Adrenal gland (tissue), 9 donors: ENCODE measurements at regions not wholly inside any gene's neighbourhood (a gene's known extent, or its start where the extent isn't known, plus 50 kb on each side); places are given as distances from the start of the nearest gene placed in this dataset.

ENCODE experiments used
- DNase-seq, 7 donors: peaks; one replicate each; pipeline ENCODE4 v3.0.0-alpha.2; 2019 to 2020
- H3K27ac ChIP-seq, 5 donors: fragments of 200-600 bp; sonication (generic) in 4 of 5; 1 replicate in 3 of 5; 2 replicates in 2 of 5; pipeline versions ENCODE4 v1.5.1 to v1.8.0; 2016 to 2020; ENCODE audit warnings: mild to moderate bottlenecking in 1 of 5
- H3K27me3 ChIP-seq: fragments of 200-600 bp; 2 replicates; pipeline ENCODE4 v1.8.0; 2021
- H3K36me3 ChIP-seq, 2 donors: fragments of 200-600 bp; replicated peaks in 1 of 2; 1 replicate in 1 of 2; 2 replicates in 1 of 2; pipeline versions ENCODE4 v1.5.1 to v1.8.0; 2018 to 2022
- H3K4me1 ChIP-seq, 2 donors: fragments of 200-600 bp; replicated peaks in 1 of 2; 1 replicate in 1 of 2; 2 replicates in 1 of 2; pipeline versions ENCODE4 v1.5.1 to v1.8.0; 2018 to 2021
- H3K4me3 ChIP-seq, 4 donors: fragments of 200-600 bp; sonication (generic) in 3 of 4; one replicate each; pipeline ENCODE4 v1.5.1; 2016 to 2018
- H3K9me3 ChIP-seq, 3 donors: fragments of 200-600 bp; sonication (generic) in 1 of 3; replicated peaks in 1 of 3; 1 replicate in 2 of 3; 2 replicates in 1 of 3; pipeline versions ENCODE4 v1.5.1 to v1.8.0; 2016 to 2021
- POLR2A ChIP-seq, 2 donors: fragments of 450-650 bp; IDR thresholded peaks; one replicate each; pipeline ENCODE4 v1.6.1; 2017; ENCODE audit warnings: antibody characterized with exemption in 2 of 2, mild to moderate bottlenecking in 2 of 2, moderate library complexity in 1 of 2
- WGBS, 4 donors: extraction: QIAGEN DNeasy Blood & Tissue Kit in 2 of 4; methylation state at CpG; one replicate each; pipeline versions ENCODE4 v1.1.5 to v1.1.7; 2013 to 2017; 5-methylcytosine and 5-hydroxymethylcytosine counted together
- intact Hi-C, 2 donors: fragments of 100-400 bp; cut with DNase I; formaldehyde crosslinking; loops; one replicate each; pipeline versions ENCODE4 v1.14.1 to v1.15.0; 2022 to 2023
- TF ChIP-seq, protein P1 (sequence below), 6 experiments: fragments of 450-650 bp in 4 of 6; fragments of 200-600 bp in 2 of 6; sonication (generic) in 1 of 6; IDR thresholded peaks; 1 replicate in 5 of 6; 2 replicates in 1 of 6; pipeline versions ENCODE4 v1.5.1 to v1.8.0; 2016 to 2021; ENCODE audit warnings: antibody characterized with exemption in 6 of 6, mild to moderate bottlenecking in 2 of 6, moderate library complexity in 1 of 6
- donor health status: healthy with polysubstance abuse.
- donor health status: Bipolar disorder and iron deficiency.
- donor health status: DM: yes; HTN: yes; CAD: no.
- donor health status: DM: no; HTN: no; CAD: no.
- donor health status: DM: no; HTN: no; CAD: no.

DNA sequence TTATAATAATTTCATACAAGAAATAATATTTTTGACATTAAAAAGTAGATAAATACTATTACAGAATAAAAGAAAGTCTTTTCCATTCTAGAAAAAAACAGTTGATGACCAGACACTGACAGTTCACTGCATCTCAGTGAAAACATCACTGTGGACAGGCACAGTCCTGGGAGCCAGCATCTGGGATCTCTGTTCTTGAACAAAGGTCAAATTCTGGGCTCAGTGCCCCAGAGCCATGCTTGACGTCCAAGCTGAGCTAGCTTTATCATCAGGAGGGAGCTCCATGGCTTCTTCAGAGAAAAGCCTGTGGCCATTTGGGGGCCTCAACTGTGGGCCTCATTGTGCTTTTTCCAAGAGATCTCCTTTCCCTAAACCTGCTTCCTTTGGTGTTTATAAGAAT, 86.1 kb upstream of the SRD5A2 start:
- intact Hi-C loops = no loop called here
- H3K27me3 ChIP-seq = no peaks in the 10 kb centered on the region
- no peaks in the 10 kb centered on the region for H3K4me1 ChIP-seq
- WGBS, 4 donors = 10 to 53% (median 25%) methylated on average over 1 of the region's 1 CpG
- no peak overlapping the region for H3K4me3 ChIP-seq
- DNase-seq = peak in 1 of 7 donors; percentile 7
- H3K9me3 ChIP-seq = no peaks in the 10 kb centered on the region
- no peaks in the 10 kb centered on the region for H3K36me3 ChIP-seq
- TF ChIP-seq POLR2A (IDR thresholded peaks at IDR 0.05) = no peak
- TF ChIP-seq, protein P1, sequence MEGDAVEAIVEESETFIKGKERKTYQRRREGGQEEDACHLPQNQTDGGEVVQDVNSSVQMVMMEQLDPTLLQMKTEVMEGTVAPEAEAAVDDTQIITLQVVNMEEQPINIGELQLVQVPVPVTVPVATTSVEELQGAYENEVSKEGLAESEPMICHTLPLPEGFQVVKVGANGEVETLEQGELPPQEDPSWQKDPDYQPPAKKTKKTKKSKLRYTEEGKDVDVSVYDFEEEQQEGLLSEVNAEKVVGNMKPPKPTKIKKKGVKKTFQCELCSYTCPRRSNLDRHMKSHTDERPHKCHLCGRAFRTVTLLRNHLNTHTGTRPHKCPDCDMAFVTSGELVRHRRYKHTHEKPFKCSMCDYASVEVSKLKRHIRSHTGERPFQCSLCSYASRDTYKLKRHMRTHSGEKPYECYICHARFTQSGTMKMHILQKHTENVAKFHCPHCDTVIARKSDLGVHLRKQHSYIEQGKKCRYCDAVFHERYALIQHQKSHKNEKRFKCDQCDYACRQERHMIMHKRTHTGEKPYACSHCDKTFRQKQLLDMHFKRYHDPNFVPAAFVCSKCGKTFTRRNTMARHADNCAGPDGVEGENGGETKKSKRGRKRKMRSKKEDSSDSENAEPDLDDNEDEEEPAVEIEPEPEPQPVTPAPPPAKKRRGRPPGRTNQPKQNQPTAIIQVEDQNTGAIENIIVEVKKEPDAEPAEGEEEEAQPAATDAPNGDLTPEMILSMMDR (IDR thresholded peaks at IDR 0.05) = no peak
- no peak overlapping the region for H3K27ac ChIP-seq

DNA sequence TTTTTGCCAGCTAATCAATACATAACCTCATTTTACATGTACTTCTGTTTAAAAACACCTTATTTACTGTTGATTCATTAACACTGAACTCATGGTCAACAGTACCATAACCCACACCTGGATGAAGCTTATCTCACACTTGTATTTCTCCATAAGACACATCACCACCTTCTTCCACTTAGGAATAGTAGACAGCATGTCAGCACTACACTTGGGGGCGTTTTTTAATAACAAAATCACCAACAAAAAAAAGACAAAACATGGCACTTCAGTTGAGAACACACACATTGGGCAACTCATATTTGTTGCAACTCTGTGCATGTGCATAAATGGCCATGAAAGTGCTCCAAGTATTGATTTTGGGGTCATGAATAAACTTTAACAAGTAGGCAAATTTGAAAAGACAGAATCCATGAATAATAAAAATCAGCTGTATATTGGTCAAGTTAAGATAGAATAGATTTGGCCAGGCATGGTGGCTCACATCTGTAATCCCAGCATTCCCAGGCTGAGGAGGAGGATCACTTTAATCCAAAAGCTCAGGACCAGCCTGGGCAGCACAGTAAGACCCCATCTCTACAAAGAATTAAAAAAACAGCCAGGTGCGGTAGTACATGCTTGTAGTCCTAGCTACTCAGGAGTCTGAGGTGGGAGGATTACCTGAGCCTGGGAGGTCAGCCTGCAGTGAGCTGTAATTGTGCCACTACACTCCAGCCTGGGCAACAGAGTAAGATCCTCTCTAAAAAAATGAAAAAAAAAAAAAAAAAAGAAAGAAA, 84.4 kb upstream of the SRD5A2 start:
- intact Hi-C loops = no loop called here
- TF ChIP-seq, protein P1 (IDR thresholded peaks at IDR 0.05) = no peak
- no peak for TF ChIP-seq POLR2A (IDR thresholded peaks at IDR 0.05)
- no peak for DNase-seq
- no peaks in the 10 kb centered on the region for H3K4me1 ChIP-seq
- no peaks in the 10 kb centered on the region for H3K9me3 ChIP-seq
- no peak overlapping the region for H3K27ac ChIP-seq
- H3K36me3 ChIP-seq = no peaks in the 10 kb centered on the region
- 73 to 80% (median 77%) methylated on average over 2 of the region's 2 CpGs for WGBS, 4 donors
- H3K27me3 ChIP-seq = no peaks in the 10 kb centered on the region
- no peak overlapping the region for H3K4me3 ChIP-seq

DNA sequence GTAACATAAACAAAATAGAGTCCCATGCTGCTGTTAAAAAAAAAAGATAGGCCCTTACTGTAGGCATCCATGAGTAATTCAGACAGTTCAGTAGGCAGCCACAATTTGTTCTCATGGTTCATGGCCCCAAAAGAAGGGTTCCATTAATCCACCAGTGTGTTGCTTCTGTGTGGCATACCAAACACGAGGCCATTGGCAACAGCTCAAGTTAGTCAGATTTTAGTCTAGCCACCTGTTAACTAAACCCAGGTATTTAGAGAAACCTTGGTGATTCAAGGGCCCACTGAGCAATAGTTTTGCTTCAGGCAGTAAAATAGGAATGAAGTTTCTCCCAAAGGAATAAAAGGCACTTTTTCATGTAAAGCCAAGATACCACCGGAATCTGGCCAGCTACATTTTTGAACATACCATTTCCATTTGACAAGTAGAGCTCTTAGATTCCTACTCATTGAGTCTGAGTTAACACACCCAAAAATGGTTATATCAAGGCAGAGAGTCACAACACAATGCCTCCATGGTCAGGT, 80.1 kb upstream of the SRD5A2 start:
- WGBS, 4 donors = 53 to 68% (median 61%) methylated on average over 2 of the region's 2 CpGs
- Histone ChIP-seq H3K27me3 (no peaks in the 10 kb centered on the region), H3K36me3 (no peaks in the 10 kb centered on the region), H3K27ac (no peak overlapping the region), H3K9me3 (peaks cover 0 to 4% (median 0%) of the 10 kb centered on the region in 3 donors), H3K4me1 (no peaks in the 10 kb centered on the region), H3K4me3 (no peak overlapping the region)
- TF ChIP-seq POLR2A (IDR thresholded peaks at IDR 0.05) = no peak
- TF ChIP-seq, protein P1 (IDR thresholded peaks at IDR 0.05) = no peak
- intact Hi-C loops = no loop called here
- DNase-seq = no peak

DNA sequence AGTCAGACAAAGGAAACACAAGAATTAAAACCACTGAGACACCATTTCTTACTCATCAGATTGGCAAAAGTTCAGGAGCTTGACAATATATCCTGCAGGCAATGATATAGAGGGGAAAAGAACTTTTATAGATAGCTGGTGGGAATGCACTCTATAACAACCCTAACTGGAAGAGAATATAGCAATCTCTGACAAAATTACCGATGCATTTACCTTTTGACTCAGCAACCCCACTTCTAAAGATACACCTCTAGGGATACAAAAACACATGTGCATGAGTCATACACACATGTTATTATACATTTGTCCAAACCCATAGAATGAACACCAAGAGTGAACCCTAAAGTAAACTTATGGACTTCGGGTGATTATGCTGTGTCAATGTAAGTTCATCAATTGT, 79.4 kb upstream of the SRD5A2 start:
- no peak overlapping the region for H3K27ac ChIP-seq
- intact Hi-C loops = no loop called here
- H3K9me3 ChIP-seq = peaks cover 0 to 4% (median 0%) of the 10 kb centered on the region in 3 donors
- 79 to 94% (median 91%) methylated on average over 2 of the region's 2 CpGs for WGBS, 4 donors
- no peaks in the 10 kb centered on the region for H3K36me3 ChIP-seq
- TF ChIP-seq, protein P1 (IDR thresholded peaks at IDR 0.05) = no peak
- no peak for TF ChIP-seq POLR2A (IDR thresholded peaks at IDR 0.05)
- DNase-seq = no peak
- H3K4me3 ChIP-seq = no peak overlapping the region
- no peaks in the 10 kb centered on the region for H3K27me3 ChIP-seq
- no peaks in the 10 kb centered on the region for H3K4me1 ChIP-seq
